K562 (cell line): ENCODE measurements at regions not wholly inside any gene's neighbourhood (a gene's known extent, or its start where the extent isn't known, plus 50 kb on each side); places are given as distances from the start of the nearest gene placed in this dataset.

Experiments used
- ATAC-seq: fragments of 200-7000 bp; cut with Tn5 transposase; 3 replicates; pipeline ENCODE4 v1.9.1; 2020; ENCODE audit warnings: moderate library complexity
- BruUV-seq: library from RNA; stranded (reverse); fragments of 400-500 nt; replicated peaks from 2 replicates; lab custom pipeline; 2021; lab: Mats Ljungman, UMichigan
- CTCF ChIA-PET: fragments of 300-600 bp; formaldehyde crosslinking; extraction: SDS; loops from one replicate; lab custom pipeline; 2021; ENCODE audit warnings: low intra/inter-chr PET ratio; lab: Yijun Ruan, JAX
- POLR2A ChIA-PET: fragments of 300-600, 350-650 bp; sonication (Branson Sonifier 250); formaldehyde crosslinking; extraction: SDS; loops from one replicate; lab custom pipeline; 2021; ENCODE audit warnings: antibody characterized with exemption, inconsistent platforms; lab: Yijun Ruan, JAX
- DNase-seq, 4 experiments: peaks; one replicate each; pipeline versions ENCODE4 v3.0.0 to v3.0.0-alpha.2; 2011 to 2018; ENCODE audit warnings: low spot score in 3 of 4, mixed read lengths in 3 of 4; ENCODE audit errors: extremely low read depth in 1 of 4
- FAIRE-seq: peaks from 2 replicates; lab custom pipeline; 2011; peaks lifted over from hg19 to GRCh38; lab: Jason Lieb, UNC
- H2AFZ ChIP-seq: 2 replicates; pipeline ENCODE4 v1.6.0; 2011; ENCODE audit warnings: low read depth, low read length, control low read depth, inconsistent platforms
- H3K27ac ChIP-seq: fragments of 200-600 bp; 3 replicates; pipeline ENCODE4 v1.8.0; 2011; ENCODE audit warnings: low read depth, mild to moderate bottlenecking, control low read depth, inconsistent platforms, low read length, moderate library complexity, mixed read lengths; ENCODE audit errors: extremely low read depth
- H3K27me3 ChIP-seq, 2 experiments: fragments of 300-600 bp in 1 of 2; 2 replicates in 1 of 2; 3 replicates in 1 of 2; pipeline versions ENCODE4 v1.6.0 to v1.8.0; 2011; ENCODE audit warnings: inconsistent platforms in 2 of 2, low read length in 2 of 2, mild to moderate bottlenecking in 1 of 2, mixed read lengths in 1 of 2, moderate library complexity in 1 of 2; ENCODE audit not compliant: control insufficient read depth in 2 of 2, insufficient read depth in 2 of 2
- H3K36me3 ChIP-seq: fragments of 300-600 bp; 3 replicates; pipeline ENCODE4 v1.8.0; 2011; ENCODE audit warnings: mild to moderate bottlenecking, low read length, inconsistent platforms; ENCODE audit not compliant: control insufficient read depth, insufficient read depth
- H3K4me1 ChIP-seq, 2 experiments: fragments of 200-600 bp in 1 of 2; replicated peaks in 1 of 2; 2 replicates in 1 of 2; 3 replicates in 1 of 2; pipeline versions ENCODE4 v1.5.1 to v1.8.0; 2011; ENCODE audit warnings: inconsistent platforms in 2 of 2, low read length in 2 of 2, mild to moderate bottlenecking in 1 of 2, mixed read lengths in 1 of 2, moderate library complexity in 1 of 2; ENCODE audit not compliant: control insufficient read depth in 2 of 2, insufficient read depth in 2 of 2
- H3K4me2 ChIP-seq: 2 replicates; pipeline ENCODE4 v1.6.1; 2011; ENCODE audit warnings: low read length, control low read depth, inconsistent platforms, mixed read lengths; ENCODE audit not compliant: insufficient read depth
- H3K4me3 ChIP-seq: fragments of 200-600 bp; sonication (generic), shearing (Covaris generic); 2 replicates; pipeline ENCODE4 v1.5.1; 2016; ENCODE audit warnings: control low read depth, inconsistent platforms
- H3K79me2 ChIP-seq: fragments of 200-600 bp; 3 replicates; pipeline ENCODE4 v1.8.0; 2011; ENCODE audit warnings: low read length, inconsistent platforms; ENCODE audit not compliant: control insufficient read depth, insufficient read depth
- H3K9ac ChIP-seq, 2 experiments: 2 replicates each; pipeline versions ENCODE4 v1.6.0 to v1.6.1; 2011; ENCODE audit warnings: low read depth in 2 of 2, low read length in 2 of 2, control low read depth in 1 of 2, inconsistent platforms in 1 of 2, mild to moderate bottlenecking in 1 of 2, mixed read lengths in 1 of 2; ENCODE audit not compliant: insufficient read depth in 1 of 2
- H3K9me1 ChIP-seq: one replicate; pipeline ENCODE4 v1.6.0; 2011; ENCODE audit warnings: inconsistent platforms, mild to moderate bottlenecking, low read length, moderate library complexity; ENCODE audit not compliant: control insufficient read depth, insufficient read depth
- H3K9me3 ChIP-seq: replicated peaks from 2 replicates; pipeline ENCODE4 v1.5.1; 2011; ENCODE audit warnings: low read depth, low read length, inconsistent platforms; ENCODE audit not compliant: control insufficient read depth, insufficient read depth
- H4K20me1 ChIP-seq: replicated peaks from 2 replicates; pipeline ENCODE4 v1.6.1; 2011; ENCODE audit warnings: low read length, inconsistent platforms, mixed read lengths; ENCODE audit not compliant: control insufficient read depth, insufficient read depth
- CEBPG ChIP-seq, 3 experiments: fragments of 200-800 bp in 1 of 3; sonication (Bioruptor generic) in 1 of 3; sonication (generic) in 1 of 3; formaldehyde crosslinking in 1 of 3; IDR thresholded peaks in 2 of 3; conservative IDR thresholded peaks in 1 of 3; 2 replicates each; pipeline versions ENCODE4 v1.6.1 to v1.8.0; 2016 to 2022; ENCODE audit warnings: missing compliant biosample characterization in 2 of 3, missing genetic modification characterization in 2 of 3, mild to moderate bottlenecking in 1 of 3, missing genetic modification reagents in 1 of 3
- FOXP1 ChIP-seq: sonication (generic); formaldehyde crosslinking; IDR thresholded peaks from 2 replicates; pipeline ENCODE4 v1.8.0; 2022; ENCODE audit warnings: mild to moderate bottlenecking, missing genetic modification reagents
- GATA2 ChIP-seq: sonication (generic); formaldehyde crosslinking; IDR thresholded peaks from 2 replicates; pipeline ENCODE4 v1.4.0; 2020; ENCODE audit warnings: mild to moderate bottlenecking, missing genetic modification reagents
- SIN3A ChIP-seq, 2 experiments: fragments of 150-350 bp in 1 of 2; IDR thresholded peaks; 2 replicates each; pipeline ENCODE4 v1.6.1; 2011 to 2016; ENCODE audit warnings: borderline replicate concordance in 2 of 2, low read depth in 2 of 2, low read length in 2 of 2, mild to moderate bottlenecking in 2 of 2, moderate library complexity in 2 of 2; ENCODE audit not compliant: control insufficient read depth in 1 of 2
- TEAD4 ChIP-seq, 2 experiments: sonication (generic) in 1 of 2; formaldehyde crosslinking in 1 of 2; IDR thresholded peaks; 2 replicates each; pipeline versions ENCODE4 v1.6.1 to v1.8.0; 2012 to 2022; ENCODE audit warnings: borderline replicate concordance in 1 of 2, inconsistent platforms in 1 of 2, low read length in 1 of 2, mild to moderate bottlenecking in 1 of 2, missing genetic modification reagents in 1 of 2
- ZMIZ1 ChIP-seq, 2 experiments: fragments of 150-350 bp in 1 of 2; IDR thresholded peaks; 2 replicates each; pipeline ENCODE4 v1.6.1; 2012 to 2016; ENCODE audit warnings: low read depth in 2 of 2, low read length in 2 of 2, mild to moderate bottlenecking in 1 of 2, moderate library complexity in 1 of 2
- ZNF146 ChIP-seq: IDR thresholded peaks from one replicate; pipeline ENCODE4 v1.6.1; 2018; ENCODE audit warnings: missing compliant biosample characterization; ENCODE audit not compliant: unreplicated experiment
- ZNF253 ChIP-seq: fragments of 250-450 bp; sonication (Bioruptor Pico); conservative IDR thresholded peaks from 2 replicates; pipeline ENCODE4 v1.6.1; 2021; ENCODE audit warnings: mild to moderate bottlenecking
- ZNF695 ChIP-seq: fragments of 450-650 bp; formaldehyde crosslinking; IDR thresholded peaks from 2 replicates; pipeline ENCODE4 v1.4.0; 2020; ENCODE audit warnings: mild to moderate bottlenecking, moderate library complexity
- WGBS: fragments of 100-300 bp; shearing (Covaris generic); methylation state at CpG from one replicate; pipeline ENCODE4 v1.1.6; 2016; ENCODE audit warnings: low coverage, mixed read lengths; ENCODE audit not compliant: insufficient coverage; ENCODE audit errors: missing lambda C conversion rate; 5-methylcytosine and 5-hydroxymethylcytosine counted together
- in situ Hi-C: fragments of 300-500 bp; cut with MboI; formaldehyde crosslinking; loops from 4 replicates; pipeline ENCODE4 v1.15.0; 2018; ENCODE audit warnings: inconsistent platforms, mixed read lengths
- intact Hi-C: fragments of 100-400 bp; cut with micrococcal nuclease; formaldehyde crosslinking; loops from 2 replicates; pipeline ENCODE4 v1.14.2; 2022
- TF ChIP-seq, protein P1 (sequence below), 2 experiments: fragments of 450-650 bp; formaldehyde crosslinking in 1 of 2; IDR thresholded peaks; 2 replicates each; pipeline versions ENCODE4 v1.4.0 to v1.6.1; 2014 to 2020; ENCODE audit warnings: mild to moderate bottlenecking in 2 of 2, borderline replicate concordance in 1 of 2, low read depth in 1 of 2

GRCh38 chr6:1100269-1100668, 211.6 kb upstream of the FOXQ1 start:
- POLR2A ChIA-PET: no interaction called here
- TF ChIP-seq SIN3A (IDR thresholded peaks at IDR 0.05; ENCODE audit: borderline replicate concordance in 2 of 2, control insufficient read depth in 1 of 2, low read depth in 2 of 2, low read length in 2 of 2) (no peak), GATA2 (CRISPR knock-in tag) (no peak), TEAD4 (IDR thresholded peaks at IDR 0.05; ENCODE audit: low read length) (no peak), TEAD4 (CRISPR knock-in tag; IDR thresholded peaks at IDR 0.05; ENCODE audit: borderline replicate concordance) (no peak), ZNF253 (CRISPR knock-in tag) (no peak), FOXP1 (CRISPR knock-in tag) (no peak), CEBPG (CRISPR knock-in tag; IDR thresholded peaks at IDR 0.05) (no peak), CEBPG (tag; conservative IDR thresholded peaks at IDR 0.05 in 1 of 2, IDR thresholded peaks at IDR 0.05 in 1 of 2) (no peak), ZMIZ1 (IDR thresholded peaks at IDR 0.05; ENCODE audit: low read depth in 2 of 2, low read length in 2 of 2) (no peak), ZNF146 (CRISPR knock-in tag) (no peak), ZNF695 (CRISPR knock-in tag) (no peak)
- TF ChIP-seq, protein P1, sequence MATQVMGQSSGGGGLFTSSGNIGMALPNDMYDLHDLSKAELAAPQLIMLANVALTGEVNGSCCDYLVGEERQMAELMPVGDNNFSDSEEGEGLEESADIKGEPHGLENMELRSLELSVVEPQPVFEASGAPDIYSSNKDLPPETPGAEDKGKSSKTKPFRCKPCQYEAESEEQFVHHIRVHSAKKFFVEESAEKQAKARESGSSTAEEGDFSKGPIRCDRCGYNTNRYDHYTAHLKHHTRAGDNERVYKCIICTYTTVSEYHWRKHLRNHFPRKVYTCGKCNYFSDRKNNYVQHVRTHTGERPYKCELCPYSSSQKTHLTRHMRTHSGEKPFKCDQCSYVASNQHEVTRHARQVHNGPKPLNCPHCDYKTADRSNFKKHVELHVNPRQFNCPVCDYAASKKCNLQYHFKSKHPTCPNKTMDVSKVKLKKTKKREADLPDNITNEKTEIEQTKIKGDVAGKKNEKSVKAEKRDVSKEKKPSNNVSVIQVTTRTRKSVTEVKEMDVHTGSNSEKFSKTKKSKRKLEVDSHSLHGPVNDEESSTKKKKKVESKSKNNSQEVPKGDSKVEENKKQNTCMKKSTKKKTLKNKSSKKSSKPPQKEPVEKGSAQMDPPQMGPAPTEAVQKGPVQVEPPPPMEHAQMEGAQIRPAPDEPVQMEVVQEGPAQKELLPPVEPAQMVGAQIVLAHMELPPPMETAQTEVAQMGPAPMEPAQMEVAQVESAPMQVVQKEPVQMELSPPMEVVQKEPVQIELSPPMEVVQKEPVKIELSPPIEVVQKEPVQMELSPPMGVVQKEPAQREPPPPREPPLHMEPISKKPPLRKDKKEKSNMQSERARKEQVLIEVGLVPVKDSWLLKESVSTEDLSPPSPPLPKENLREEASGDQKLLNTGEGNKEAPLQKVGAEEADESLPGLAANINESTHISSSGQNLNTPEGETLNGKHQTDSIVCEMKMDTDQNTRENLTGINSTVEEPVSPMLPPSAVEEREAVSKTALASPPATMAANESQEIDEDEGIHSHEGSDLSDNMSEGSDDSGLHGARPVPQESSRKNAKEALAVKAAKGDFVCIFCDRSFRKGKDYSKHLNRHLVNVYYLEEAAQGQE (IDR thresholded peaks at IDR 0.05; ENCODE audit: borderline replicate concordance): no peak
- TF ChIP-seq, protein P1 (CRISPR knock-in tag; IDR thresholded peaks at IDR 0.05; ENCODE audit: low read depth): no peak

More at GRCh38 chr6:1100269-1100668, 211.6 kb upstream of the FOXQ1 start:
- Histone ChIP-seq H3K9me1 (no peaks in the 10 kb centered on the region), H3K27me3 (peaks cover 23 to 33% of the 10 kb centered on the region in 2 experiments), H3K79me2 (no peaks in the 10 kb centered on the region), H3K4me3 (no peak overlapping the region), H3K9me3 (no peaks in the 10 kb centered on the region), H3K27ac (no peak overlapping the region), H3K4me2 (no peak overlapping the region), H2AFZ (no peak overlapping the region), H4K20me1 (peaks cover 4% of the 10 kb centered on the region), H3K4me1 (no peaks in the 10 kb centered on the region), H3K9ac (no peak overlapping the region), H3K36me3 (no peaks in the 10 kb centered on the region)
- no peak for FAIRE-seq
- ATAC-seq: no peak
- WGBS: 4% methylated on average over 8 of the region's 8 CpGs
- DNase-seq: no peak
- in situ Hi-C loops (no loop called here), intact Hi-C loops (no loop called here)
- no TSS peak for BruUV-seq
- CTCF ChIA-PET: no interaction called here
